ENCODE measurements at regions not wholly inside any gene's neighbourhood (a gene's known extent, or its start where the extent isn't known, plus 50 kb on each side); places are given as distances from the start of the nearest gene placed in this dataset.
A peak's percentile ranks its signal among the peaks of the same experiment; 100 is the strongest.

- TF ChIP-seq HMGXB4 (CRISPR knock-in tag; IDR thresholded peaks at IDR 0.05; ENCODE audit: borderline replicate concordance), result no peak
- TF ChIP-seq CEBPB (IDR thresholded peaks at IDR 0.05), result no peak
- TF ChIP-seq CBX2 (IDR thresholded peaks at IDR 0.05; ENCODE audit: borderline replicate concordance, low read depth), result no peak
- no peak for TF ChIP-seq REST (IDR thresholded peaks at IDR 0.05)
- TF ChIP-seq POLR2AphosphoS2 (conservative IDR thresholded peaks at IDR 0.05; ENCODE audit: low read length), result no peak
- TF ChIP-seq HEYL (CRISPR knock-in tag; IDR thresholded peaks at IDR 0.05), result no peak
- no peak for TF ChIP-seq CBX8 (IDR thresholded peaks at IDR 0.05)
- no peak for TF ChIP-seq GATA3 (IDR thresholded peaks at IDR 0.05; ENCODE audit: borderline replicate concordance)
- no peak for TF ChIP-seq NPAS2 (CRISPR knock-in tag; IDR thresholded peaks at IDR 0.05; ENCODE audit: borderline replicate concordance)
- no peak for TF ChIP-seq BHLHE40 (IDR thresholded peaks at IDR 0.05; ENCODE audit: low read depth, low read length)
Measured at GRCh38 chr1:187721216-187721615, 892.5 kb downstream of the PLA2G4A start (continued).

GRCh38 chr1:187725216-187725615 is 896.5 kb downstream of the PLA2G4A start:
- peak; percentile 13 for FAIRE-seq
- TF ChIP-seq HES2 (IDR thresholded peaks at IDR 0.05), result no peak
- TF ChIP-seq NR3C1 (IDR thresholded peaks at IDR 0.05), result no peak
- TF ChIP-seq CTCF (IDR thresholded peaks at IDR 0.05), result no peak
- TF ChIP-seq CBX2 (IDR thresholded peaks at IDR 0.05; ENCODE audit: borderline replicate concordance, low read depth), result no peak
- TF ChIP-seq MAFK (IDR thresholded peaks at IDR 0.05; ENCODE audit: partially characterized antibody), result no peak
- no peak for TF ChIP-seq MAX (IDR thresholded peaks at IDR 0.05)
- no peak for TF ChIP-seq RAD21 (conservative IDR thresholded peaks at IDR 0.05 in 1 of 2, IDR thresholded peaks at IDR 0.05 in 1 of 2)
- no peak for TF ChIP-seq ZSCAN20 (CRISPR knock-in tag; IDR thresholded peaks at IDR 0.05)
- TF ChIP-seq CBX8 (IDR thresholded peaks at IDR 0.05), result no peak
- no peak for TF ChIP-seq JUNB (IDR thresholded peaks at IDR 0.05)
- no peak for TF ChIP-seq EHF (CRISPR knock-in tag; IDR thresholded peaks at IDR 0.05)
- TF ChIP-seq TFCP2L1 (CRISPR knock-in tag; IDR thresholded peaks at IDR 0.05), result no peak
- no peak overlapping the region for H3K4me3 ChIP-seq
- H3K9me3 ChIP-seq, result no peaks in the 10 kb centered on the region
- 32% methylated on average over 2 of the region's 2 CpGs for WGBS (ENCODE audit: missing lambda C conversion rate)
- peak overlapping the region; percentile 40 for H3K4me2 ChIP-seq
- no peak for DNase-seq (ENCODE audit: low read depth in 1 of 2, low spot score in 1 of 2)
- no peak overlapping the region for H3K27ac ChIP-seq
- POLR2A ChIA-PET, result no interaction called here
- ATAC-seq, result no peak
- CTCF ChIA-PET, result no interaction called here
- peaks cover 8% of the 10 kb centered on the region; the same call in 1 of the 3 replicates for H3K4me1 ChIP-seq

Measured in A549 (cell line).